ENCODE measurements at regions not wholly inside any gene's neighbourhood (a gene's known extent, or its start where the extent isn't known, plus 50 kb on each side); places are given as distances from the start of the nearest gene placed in this dataset.

GRCh38 chr18:42412281-42412680 lies 457.2 kb downstream of the PIK3C3 start:
- Histone ChIP-seq H3K4me1 (replicated peaks; ENCODE audit: insufficient read depth) (no peaks in the 10 kb centered on the region), H3K79me2 (ENCODE audit: low read depth) (no peaks in the 10 kb centered on the region), H3K9me2 (ENCODE audit: insufficient read depth) (no peaks in the 10 kb centered on the region), H3K36me3 (ENCODE audit: low read depth) (no peaks in the 10 kb centered on the region), H3K4me3 (no peak overlapping the region), H3F3A (ENCODE audit: insufficient read depth, low read depth) (no peaks in the 10 kb centered on the region), H3K27me3 (ENCODE audit: insufficient read depth, low read depth) (no peaks in the 10 kb centered on the region), H2AFZ (no peak overlapping the region), H3K4me2 (no peak overlapping the region), H3K9me3 (ENCODE audit: insufficient read depth, low read depth) (no peaks in the 10 kb centered on the region), H4K20me1 (ENCODE audit: insufficient read depth) (no peaks in the 10 kb centered on the region), H3K27ac (no peak overlapping the region)
- CTCF ChIA-PET, result no interaction called here
- POLR2A ChIA-PET (ENCODE audit: unreplicated experiment), result no interaction called here
- no TSS peak for BruUV-seq (replicated peaks)
- intact Hi-C loops (cut with micrococcal nuclease; ENCODE audit: unreplicated experiment), result no loop called here
- TF ChIP-seq, protein P1, sequence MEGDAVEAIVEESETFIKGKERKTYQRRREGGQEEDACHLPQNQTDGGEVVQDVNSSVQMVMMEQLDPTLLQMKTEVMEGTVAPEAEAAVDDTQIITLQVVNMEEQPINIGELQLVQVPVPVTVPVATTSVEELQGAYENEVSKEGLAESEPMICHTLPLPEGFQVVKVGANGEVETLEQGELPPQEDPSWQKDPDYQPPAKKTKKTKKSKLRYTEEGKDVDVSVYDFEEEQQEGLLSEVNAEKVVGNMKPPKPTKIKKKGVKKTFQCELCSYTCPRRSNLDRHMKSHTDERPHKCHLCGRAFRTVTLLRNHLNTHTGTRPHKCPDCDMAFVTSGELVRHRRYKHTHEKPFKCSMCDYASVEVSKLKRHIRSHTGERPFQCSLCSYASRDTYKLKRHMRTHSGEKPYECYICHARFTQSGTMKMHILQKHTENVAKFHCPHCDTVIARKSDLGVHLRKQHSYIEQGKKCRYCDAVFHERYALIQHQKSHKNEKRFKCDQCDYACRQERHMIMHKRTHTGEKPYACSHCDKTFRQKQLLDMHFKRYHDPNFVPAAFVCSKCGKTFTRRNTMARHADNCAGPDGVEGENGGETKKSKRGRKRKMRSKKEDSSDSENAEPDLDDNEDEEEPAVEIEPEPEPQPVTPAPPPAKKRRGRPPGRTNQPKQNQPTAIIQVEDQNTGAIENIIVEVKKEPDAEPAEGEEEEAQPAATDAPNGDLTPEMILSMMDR (conservative IDR thresholded peaks at IDR 0.05), result no peak
- no peak for TF ChIP-seq EZH2 (IDR thresholded peaks at IDR 0.05; ENCODE audit: low read depth)
- no peak for DNase-seq

GRCh38 chr18:42412896-42413295 lies 457.9 kb downstream of the PIK3C3 start:
- H3K4me3 ChIP-seq, result no peak overlapping the region
- intact Hi-C loops (cut with micrococcal nuclease; ENCODE audit: unreplicated experiment), result no loop called here
- H3K4me1 ChIP-seq (replicated peaks; ENCODE audit: insufficient read depth), result no peaks in the 10 kb centered on the region
- H3K9me3 ChIP-seq (ENCODE audit: insufficient read depth, low read depth), result no peaks in the 10 kb centered on the region
- H3K36me3 ChIP-seq (ENCODE audit: low read depth), result no peaks in the 10 kb centered on the region
- no peak for DNase-seq
- no peaks in the 10 kb centered on the region for H3K9me2 ChIP-seq (ENCODE audit: insufficient read depth)
- no peak overlapping the region for H3K27ac ChIP-seq
- H3K27me3 ChIP-seq (ENCODE audit: insufficient read depth, low read depth), result no peaks in the 10 kb centered on the region
- no TSS peak for BruUV-seq (replicated peaks)
- ChIA-PET POLR2A (ENCODE audit: unreplicated experiment) (no interaction called here), CTCF (no interaction called here)
- no peaks in the 10 kb centered on the region for H3K79me2 ChIP-seq (ENCODE audit: low read depth)
- no peaks in the 10 kb centered on the region for H4K20me1 ChIP-seq (ENCODE audit: insufficient read depth)
- H3F3A ChIP-seq (ENCODE audit: insufficient read depth, low read depth), result no peaks in the 10 kb centered on the region
- H3K4me2 ChIP-seq, result no peak overlapping the region
- TF ChIP-seq, protein P1 (conservative IDR thresholded peaks at IDR 0.05), result no peak
- no peak for TF ChIP-seq EZH2 (IDR thresholded peaks at IDR 0.05; ENCODE audit: low read depth)
- H2AFZ ChIP-seq, result no peak overlapping the region

DNA sequence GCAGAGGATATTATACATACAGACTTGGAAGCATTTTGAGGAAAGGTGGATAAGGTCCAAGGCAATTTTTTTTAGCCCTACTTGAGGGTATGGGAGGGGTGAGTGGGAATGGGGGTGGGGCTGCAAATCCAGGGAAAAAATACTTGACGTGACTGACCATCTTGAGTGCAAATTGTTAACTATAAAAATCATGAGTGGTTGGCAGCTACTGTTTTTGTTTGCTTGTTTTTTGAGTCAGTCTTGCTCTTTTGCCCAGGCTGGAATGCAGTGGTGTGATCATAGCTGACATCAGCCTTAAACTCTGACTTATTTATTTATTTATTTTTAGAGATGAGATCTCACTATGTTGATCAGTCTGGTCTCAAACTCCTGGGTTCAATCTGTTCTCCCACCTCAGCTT lies 458.8 kb downstream of the PIK3C3 start:
- no peaks in the 10 kb centered on the region for H3K27me3 ChIP-seq (ENCODE audit: insufficient read depth, low read depth)
- H3K4me2 ChIP-seq, result no peak overlapping the region
- TF ChIP-seq, protein P1 (conservative IDR thresholded peaks at IDR 0.05), result no peak
- no peak for TF ChIP-seq EZH2 (IDR thresholded peaks at IDR 0.05; ENCODE audit: low read depth)
- POLR2A ChIA-PET (ENCODE audit: unreplicated experiment), result no interaction called here
- no peaks in the 10 kb centered on the region for H3K36me3 ChIP-seq (ENCODE audit: low read depth)
- no peak for DNase-seq
- H3K79me2 ChIP-seq (ENCODE audit: low read depth), result no peaks in the 10 kb centered on the region
- no peak overlapping the region for H3K27ac ChIP-seq
- H3K4me3 ChIP-seq, result no peak overlapping the region
- H3K9me2 ChIP-seq (ENCODE audit: insufficient read depth), result no peaks in the 10 kb centered on the region
- no peaks in the 10 kb centered on the region for H3K4me1 ChIP-seq (replicated peaks; ENCODE audit: insufficient read depth)
- H3F3A ChIP-seq (ENCODE audit: insufficient read depth, low read depth), result no peaks in the 10 kb centered on the region
- BruUV-seq (replicated peaks), result no TSS peak
- CTCF ChIA-PET, result no interaction called here
- H4K20me1 ChIP-seq (ENCODE audit: insufficient read depth), result no peaks in the 10 kb centered on the region
- H2AFZ ChIP-seq, result no peak overlapping the region
- intact Hi-C loops (cut with micrococcal nuclease; ENCODE audit: unreplicated experiment), result no loop called here
- H3K9me3 ChIP-seq (ENCODE audit: insufficient read depth, low read depth), result no peaks in the 10 kb centered on the region
